GM19395 (cell line): ENCODE measurements at regions not wholly inside any gene's neighbourhood (a gene's known extent, or its start where the extent isn't known, plus 50 kb on each side); places are given as distances from the start of the nearest gene placed in this dataset.

ENCODE experiments used
- ATAC-seq: cut with Tn5 transposase; IDR thresholded peaks from one replicate; pipeline ENCODE4 v1.9.1; 2021; ENCODE audit warnings: mild to moderate bottlenecking, moderate library complexity; ENCODE audit not compliant: unreplicated experiment

- ATAC-seq, result no peak
These were observed 169.7 kb upstream of the TPK1 start for GRCh38 chr7:145005601-145006000.

GRCh38 chr7:144997512-144997911 is 161.7 kb upstream of the TPK1 start:
- ATAC-seq, result no peak

GRCh38 chr7:144995495-144995894 is 159.6 kb upstream of the TPK1 start:
- ATAC-seq, result no peak

- no peak for ATAC-seq
These were observed 155.2 kb upstream of the TPK1 start for GRCh38 chr7:144991041-144991440.

GRCh38 chr7:144987686-144988085 is 151.8 kb upstream of the TPK1 start:
- ATAC-seq, result no peak

GRCh38 chr7:144982133-144982532 is 146.3 kb upstream of the TPK1 start:
- no peak for ATAC-seq

- ATAC-seq, result no peak
These were observed 140.0 kb upstream of the TPK1 start for GRCh38 chr7:144975882-144976281.

- ATAC-seq, result no peak
These were observed 133.9 kb upstream of the TPK1 start for GRCh38 chr7:144969787-144970186.

- ATAC-seq, result no peak
These were observed 124.9 kb upstream of the TPK1 start for GRCh38 chr7:144960763-144961162.

- ATAC-seq, result no peak
These were observed 122.1 kb upstream of the TPK1 start for GRCh38 chr7:144957998-144958397.

- no peak for ATAC-seq
These were observed 119.6 kb upstream of the TPK1 start for GRCh38 chr7:144955422-144955821.

GRCh38 chr7:144941127-144941526 is 105.3 kb upstream of the TPK1 start:
- ATAC-seq, result no peak

- no peak for ATAC-seq
These were observed 101.3 kb upstream of the TPK1 start for GRCh38 chr7:144937199-144937598.

GRCh38 chr7:144936314-144936713 is 100.5 kb upstream of the TPK1 start:
- no peak for ATAC-seq

- no peak for ATAC-seq
These were observed 74.6 kb upstream of the TPK1 start for GRCh38 chr7:144910411-144910810.

- ATAC-seq, result peak; percentile 31
These were observed 73.2 kb upstream of the TPK1 start for GRCh38 chr7:144908943-144909556.

- ATAC-seq, result peak; percentile 48
These were observed 72.5 kb upstream of the TPK1 start for GRCh38 chr7:144908324-144908723.

- ATAC-seq, result peak; percentile 73
These were observed 71.7 kb upstream of the TPK1 start for GRCh38 chr7:144907577-144907976.

GRCh38 chr7:144903201-144903600 is 67.3 kb upstream of the TPK1 start:
- no peak for ATAC-seq

- ATAC-seq, result no peak
These were observed 56.9 kb upstream of the TPK1 start for GRCh38 chr7:144892761-144893160.
